HEK293 (cell line): ENCODE measurements at regions not wholly inside any gene's neighbourhood (a gene's known extent, or its start where the extent isn't known, plus 50 kb on each side); places are given as distances from the start of the nearest gene placed in this dataset.

Source experiments
- CTCF ChIA-PET: fragments of 350-600 bp; formaldehyde crosslinking; extraction: SDS; loops from one replicate; lab custom pipeline; 2021; ENCODE audit warnings: antibody characterized with exemption; lab: Yijun Ruan, JAX
- POLR2A ChIA-PET: fragments of 300-600 bp; formaldehyde crosslinking; extraction: SDS; loops from one replicate; lab custom pipeline; 2020; ENCODE audit warnings: antibody characterized with exemption, inconsistent platforms; lab: Yijun Ruan, JAX
- H3K27ac ChIP-seq: fragments of 200-500 bp; sonication (Bioruptor generic); 2 replicates; pipeline ENCODE4 v1.5.1; 2014; ENCODE audit warnings: low read depth, low read length, control low read depth, inconsistent platforms; ENCODE audit errors: extremely low read depth
- H3K36me3 ChIP-seq, 2 experiments: fragments of 200-500 bp in 1 of 2; sonication (Bioruptor generic) in 1 of 2; 1 replicate in 1 of 2; 2 replicates in 1 of 2; pipeline ENCODE4 v1.5.1; 2014 to 2017; ENCODE audit warnings: inconsistent platforms in 2 of 2, low read length in 2 of 2; ENCODE audit not compliant: control insufficient read depth in 2 of 2, insufficient read depth in 1 of 2
- H3K4me1 ChIP-seq: fragments of 200-500 bp; sonication (Bioruptor generic); 2 replicates; pipeline ENCODE4 v1.5.1; 2014; ENCODE audit warnings: mild to moderate bottlenecking, low read length, inconsistent platforms; ENCODE audit not compliant: control insufficient read depth, insufficient read depth
- H3K4me3 ChIP-seq: 2 replicates; pipeline ENCODE4 v1.5.1; 2011; ENCODE audit warnings: low read depth, mild to moderate bottlenecking, control low read depth, low read length, moderate library complexity
- H3K9me3 ChIP-seq: fragments of 200-500 bp; sonication (Bioruptor generic); 2 replicates; pipeline ENCODE4 v1.5.1; 2014; ENCODE audit warnings: low read depth, low read length, inconsistent platforms; ENCODE audit not compliant: control insufficient read depth, insufficient read depth
- KLF10 ChIP-seq: fragments of 450-650 bp; IDR thresholded peaks from 2 replicates; pipeline ENCODE4 v1.5.1; 2018; ENCODE audit warnings: missing biosample characterization, mild to moderate bottlenecking, missing genetic modification characterization
- KLF7 ChIP-seq: fragments of 450-650 bp; formaldehyde crosslinking; IDR thresholded peaks from 2 replicates; pipeline ENCODE4 v1.5.1; 2016; ENCODE audit warnings: missing biosample characterization, missing genetic modification characterization, borderline replicate concordance
- PATZ1 ChIP-seq: fragments of 450-650 bp; formaldehyde crosslinking; IDR thresholded peaks from 2 replicates; pipeline ENCODE4 v1.5.1; 2016; ENCODE audit warnings: missing biosample characterization, missing genetic modification characterization
- PRDM1 ChIP-seq: fragments of 450-650 bp; formaldehyde crosslinking; IDR thresholded peaks from 2 replicates; pipeline ENCODE4; 2016; ENCODE audit warnings: missing biosample characterization, missing genetic modification characterization
- REST ChIP-seq: fragments of 450-650 bp; formaldehyde crosslinking; IDR thresholded peaks from 2 replicates; pipeline ENCODE4 v1.5.1; 2016; ENCODE audit warnings: missing biosample characterization, missing genetic modification characterization
- SCRT1 ChIP-seq: fragments of 450-650 bp; formaldehyde crosslinking; IDR thresholded peaks from 2 replicates; pipeline ENCODE4 v1.5.1; 2016; ENCODE audit warnings: missing biosample characterization, missing genetic modification characterization, borderline replicate concordance
- ZBTB26 ChIP-seq: fragments of 450-650 bp; formaldehyde crosslinking; optimal IDR thresholded peaks from 2 replicates; pipeline ENCODE3; 2016; ENCODE audit warnings: missing biosample characterization, mild to moderate bottlenecking, missing genetic modification characterization
- ZFP41 ChIP-seq: fragments of 450-650 bp; formaldehyde crosslinking; IDR thresholded peaks from 2 replicates; pipeline ENCODE4 v1.5.1; 2016; ENCODE audit warnings: missing biosample characterization, missing genetic modification characterization, borderline replicate concordance
- ZIC2 ChIP-seq: fragments of 450-650 bp; formaldehyde crosslinking; IDR thresholded peaks from 2 replicates; pipeline ENCODE4 v1.5.1; 2016; ENCODE audit warnings: missing biosample characterization, missing genetic modification characterization
- ZNF121 ChIP-seq: fragments of 450-650 bp; formaldehyde crosslinking; IDR thresholded peaks from 2 replicates; pipeline ENCODE4 v1.5.1; 2016; ENCODE audit warnings: missing biosample characterization, missing genetic modification characterization
- ZNF133 ChIP-seq: fragments of 450-650 bp; formaldehyde crosslinking; IDR thresholded peaks from 2 replicates; pipeline ENCODE4 v1.5.1; 2016; ENCODE audit warnings: missing biosample characterization, missing genetic modification characterization
- ZNF146 ChIP-seq: fragments of 450-650 bp; formaldehyde crosslinking; IDR thresholded peaks from 2 replicates; pipeline ENCODE4 v1.5.1; 2016; ENCODE audit warnings: missing biosample characterization, missing genetic modification characterization
- ZNF148 ChIP-seq: fragments of 450-650 bp; formaldehyde crosslinking; IDR thresholded peaks from 2 replicates; pipeline ENCODE4 v1.5.0; 2017; ENCODE audit warnings: missing biosample characterization, missing genetic modification characterization, borderline replicate concordance
- ZNF169 ChIP-seq: fragments of 450-650 bp; formaldehyde crosslinking; IDR thresholded peaks from 2 replicates; pipeline ENCODE4 v1.5.1; 2016; ENCODE audit warnings: missing biosample characterization, missing genetic modification characterization
- ZNF174 ChIP-seq: fragments of 450-650 bp; formaldehyde crosslinking; IDR thresholded peaks from 2 replicates; pipeline ENCODE4 v1.5.0; 2017; ENCODE audit warnings: missing biosample characterization, mild to moderate bottlenecking, missing genetic modification characterization
- ZNF274 ChIP-seq, 2 experiments: fragments of 200-500 bp in 1 of 2; fragments of 450-650 bp in 1 of 2; sonication (Bioruptor generic) in 1 of 2; formaldehyde crosslinking in 1 of 2; IDR thresholded peaks; 2 replicates each; pipeline versions ENCODE4 v1.5.1 to v1.6.1; 2014 to 2016; ENCODE audit warnings: borderline replicate concordance in 1 of 2, inconsistent platforms in 1 of 2, low read length in 1 of 2, missing biosample characterization in 1 of 2, missing genetic modification characterization in 1 of 2
- ZNF280C ChIP-seq: fragments of 450-650 bp; formaldehyde crosslinking; IDR thresholded peaks from 2 replicates; pipeline ENCODE4 v1.5.1; 2016; ENCODE audit warnings: missing biosample characterization, missing genetic modification characterization
- ZNF335 ChIP-seq: fragments of 450-650 bp; formaldehyde crosslinking; conservative IDR thresholded peaks from 2 replicates; pipeline ENCODE4 v1.5.1; 2016; ENCODE audit warnings: missing biosample characterization, missing genetic modification characterization
- ZNF48 ChIP-seq: fragments of 450-650 bp; formaldehyde crosslinking; IDR thresholded peaks from 2 replicates; pipeline ENCODE4 v1.5.1; 2016; ENCODE audit warnings: missing biosample characterization, missing genetic modification characterization
- ZNF585B ChIP-seq: fragments of 450-650 bp; formaldehyde crosslinking; IDR thresholded peaks from 2 replicates; pipeline ENCODE4 v1.5.1; 2016; ENCODE audit warnings: missing biosample characterization, missing genetic modification characterization
- ZNF621 ChIP-seq: fragments of 450-650 bp; formaldehyde crosslinking; IDR thresholded peaks from 2 replicates; pipeline ENCODE4 v1.5.1; 2017; ENCODE audit warnings: missing biosample characterization, missing genetic modification characterization
- ZNF624 ChIP-seq: fragments of 450-650 bp; formaldehyde crosslinking; IDR thresholded peaks from 2 replicates; pipeline ENCODE4 v1.5.1; 2017; ENCODE audit warnings: missing biosample characterization, missing genetic modification characterization
- ZNF639 ChIP-seq: fragments of 450-650 bp; formaldehyde crosslinking; IDR thresholded peaks from 2 replicates; pipeline ENCODE4 v1.5.1; 2016; ENCODE audit warnings: missing biosample characterization, missing genetic modification characterization

GRCh38 chr13:110782185-110782584 lies 68.7 kb downstream of the ING1 start:
- H3K4me1 ChIP-seq, result no peaks in the 10 kb centered on the region
- H3K27ac ChIP-seq, result no peak overlapping the region
- H3K4me3 ChIP-seq, result no peak overlapping the region
- CTCF ChIA-PET, result no interaction called here
- no peaks in the 10 kb centered on the region for H3K36me3 ChIP-seq
- no peak for TF ChIP-seq ZNF174 (tag by site-specific recombination)
- TF ChIP-seq ZIC2, result no peak
- TF ChIP-seq SCRT1 (tag by site-specific recombination), result no peak
- no peak for TF ChIP-seq ZNF146
- TF ChIP-seq ZNF585B (tag by site-specific recombination), result peak; percentile 94
- H3K9me3 ChIP-seq, result no peaks in the 10 kb centered on the region
- POLR2A ChIA-PET, result no interaction called here

- Histone ChIP-seq H3K27ac (no peak overlapping the region), H3K9me3 (no peaks in the 10 kb centered on the region), H3K4me1 (no peaks in the 10 kb centered on the region), H3K36me3 (no peaks in the 10 kb centered on the region), H3K4me3 (no peak overlapping the region)
- CTCF ChIA-PET, result no interaction called here
- POLR2A ChIA-PET, result no interaction called here
- TF ChIP-seq PATZ1 (tag by site-specific recombination) (no peak), ZNF169 (tag by site-specific recombination) (no peak), ZNF133 (tag by site-specific recombination) (no peak), ZNF48 (tag by site-specific recombination) (no peak), PRDM1 (tag by site-specific recombination) (no peak), ZNF639 (tag by site-specific recombination) (no peak), KLF10 (tag by site-specific recombination) (no peak), ZNF280C (tag by site-specific recombination) (no peak), ZNF335 (tag by site-specific recombination) (no peak), ZNF274 (IDR thresholded peaks at IDR 0.05; ENCODE audit: low read length) (no peak), ZNF274 (tag by site-specific recombination; IDR thresholded peaks at IDR 0.05; ENCODE audit: borderline replicate concordance) (no peak), ZNF621 (no peak), ZFP41 (tag by site-specific recombination) (no peak), KLF7 (tag by site-specific recombination) (no peak), ZNF121 (tag by site-specific recombination) (no peak), ZNF148 (tag by site-specific recombination) (no peak), ZNF624 (tag by site-specific recombination) (no peak), ZBTB26 (tag by site-specific recombination) (no peak), REST (no peak), ZNF585B (tag by site-specific recombination) (no peak)
These were observed 71.2 kb downstream of the ING1 start for GRCh38 chr13:110784704-110785103.
